ENCODE measurements at regions not wholly inside any gene's neighbourhood (a gene's known extent, or its start where the extent isn't known, plus 50 kb on each side); places are given as distances from the start of the nearest gene placed in this dataset.

DNA sequence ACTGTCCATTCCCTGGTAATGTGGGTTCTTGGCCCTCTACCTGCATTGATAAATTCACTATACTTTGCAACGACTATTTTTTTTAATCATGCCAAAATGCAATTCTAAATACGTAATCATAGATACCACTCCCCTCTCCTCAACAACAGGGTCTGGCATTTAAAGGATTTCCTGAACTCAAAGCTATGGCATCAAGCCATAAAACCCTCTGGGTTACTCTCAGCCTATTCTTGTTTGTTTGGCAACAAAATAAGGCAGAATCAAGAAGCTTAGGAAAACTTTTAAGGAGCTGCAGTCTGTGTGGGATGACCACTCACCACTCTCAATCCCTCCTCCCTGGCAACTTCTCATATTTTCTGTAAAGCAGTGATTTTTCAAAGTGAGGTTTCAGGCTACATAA, 669.9 kb upstream of the ID4 start:
- Histone ChIP-seq H3K4me3 (no peak overlapping the region), H3K79me2 (ENCODE audit: control insufficient read depth, insufficient read depth, low read length) (no peaks in the 10 kb centered on the region), H3K36me3 (ENCODE audit: control insufficient read depth in 2 of 2, insufficient read depth in 2 of 2, low read length in 1 of 2) (no peaks in the 10 kb centered on the region), H3K4me2 (ENCODE audit: control insufficient read depth, insufficient read depth) (no peak overlapping the region), H4K20me1 (ENCODE audit: control insufficient read depth, insufficient read depth) (no peaks in the 10 kb centered on the region), H3K27me3 (replicated peaks in 1 of 2; ENCODE audit: control insufficient read depth in 2 of 2, insufficient read depth in 2 of 2, low read length in 1 of 2) (no peaks in the 10 kb centered on the region), H3K27ac (ENCODE audit: control insufficient read depth, insufficient read depth) (no peak overlapping the region), H3K9ac (ENCODE audit: control insufficient read depth, insufficient read depth, low read length) (no peak overlapping the region), H2AFZ (ENCODE audit: control insufficient read depth, low read depth, low read length) (no peak overlapping the region), H3K4me1 (ENCODE audit: control insufficient read depth, insufficient read depth, low read length) (no peaks in the 10 kb centered on the region), H3K9me3 (replicated peaks; ENCODE audit: control insufficient read depth, insufficient read depth, low read length) (no peaks in the 10 kb centered on the region)
- ChIA-PET RAD21 (ENCODE audit: unreplicated experiment) (no interaction called here), POLR2A (no interaction called here), SMC1A (ENCODE audit: uncharacterized antibody, unreplicated experiment) (interaction anchor here (1.0 kb wide), 1 partner anchor 9 kb away, joined by 3 read pairs; no protein-coding TSS in a partner anchor), CTCF (interaction anchor here (0.6 kb wide), 1 partner anchor 17 kb away, joined by 4 read pairs; no protein-coding TSS in a partner anchor)
- no TSS peak for BruUV-seq (replicated peaks)
- in situ Hi-C loops (cut with MboI) (no loop called here), intact Hi-C loops (cut with micrococcal nuclease; ENCODE audit: unreplicated experiment) (no loop called here)
- no peak for FAIRE-seq
- TF ChIP-seq POLR2A (IDR thresholded peaks at IDR 0.05; ENCODE audit: low read depth, low read length), result no peak
- TF ChIP-seq TARDBP (IDR thresholded peaks at IDR 0.05; ENCODE audit: borderline replicate concordance), result no peak
- TF ChIP-seq FOXK2 (IDR thresholded peaks at IDR 0.05), result no peak
- no peak for TF ChIP-seq GATAD2B (conservative IDR thresholded peaks at IDR 0.05; ENCODE audit: low read depth)
- TF ChIP-seq, protein P1, sequence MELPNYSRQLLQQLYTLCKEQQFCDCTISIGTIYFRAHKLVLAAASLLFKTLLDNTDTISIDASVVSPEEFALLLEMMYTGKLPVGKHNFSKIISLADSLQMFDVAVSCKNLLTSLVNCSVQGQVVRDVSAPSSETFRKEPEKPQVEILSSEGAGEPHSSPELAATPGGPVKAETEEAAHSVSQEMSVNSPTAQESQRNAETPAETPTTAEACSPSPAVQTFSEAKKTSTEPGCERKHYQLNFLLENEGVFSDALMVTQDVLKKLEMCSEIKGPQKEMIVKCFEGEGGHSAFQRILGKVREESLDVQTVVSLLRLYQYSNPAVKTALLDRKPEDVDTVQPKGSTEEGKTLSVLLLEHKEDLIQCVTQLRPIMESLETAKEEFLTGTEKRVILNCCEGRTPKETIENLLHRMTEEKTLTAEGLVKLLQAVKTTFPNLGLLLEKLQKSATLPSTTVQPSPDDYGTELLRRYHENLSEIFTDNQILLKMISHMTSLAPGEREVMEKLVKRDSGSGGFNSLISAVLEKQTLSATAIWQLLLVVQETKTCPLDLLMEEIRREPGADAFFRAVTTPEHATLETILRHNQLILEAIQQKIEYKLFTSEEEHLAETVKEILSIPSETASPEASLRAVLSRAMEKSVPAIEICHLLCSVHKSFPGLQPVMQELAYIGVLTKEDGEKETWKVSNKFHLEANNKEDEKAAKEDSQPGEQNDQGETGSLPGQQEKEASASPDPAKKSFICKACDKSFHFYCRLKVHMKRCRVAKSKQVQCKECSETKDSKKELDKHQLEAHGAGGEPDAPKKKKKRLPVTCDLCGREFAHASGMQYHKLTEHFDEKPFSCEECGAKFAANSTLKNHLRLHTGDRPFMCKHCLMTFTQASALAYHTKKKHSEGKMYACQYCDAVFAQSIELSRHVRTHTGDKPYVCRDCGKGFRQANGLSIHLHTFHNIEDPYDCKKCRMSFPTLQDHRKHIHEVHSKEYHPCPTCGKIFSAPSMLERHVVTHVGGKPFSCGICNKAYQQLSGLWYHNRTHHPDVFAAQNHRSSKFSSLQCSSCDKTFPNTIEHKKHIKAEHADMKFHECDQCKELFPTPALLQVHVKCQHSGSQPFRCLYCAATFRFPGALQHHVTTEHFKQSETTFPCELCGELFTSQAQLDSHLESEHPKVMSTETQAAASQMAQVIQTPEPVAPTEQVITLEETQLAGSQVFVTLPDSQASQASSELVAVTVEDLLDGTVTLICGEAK (IDR thresholded peaks at IDR 0.05; ENCODE audit: borderline replicate concordance), result no peak
- TF ChIP-seq, protein P2, sequence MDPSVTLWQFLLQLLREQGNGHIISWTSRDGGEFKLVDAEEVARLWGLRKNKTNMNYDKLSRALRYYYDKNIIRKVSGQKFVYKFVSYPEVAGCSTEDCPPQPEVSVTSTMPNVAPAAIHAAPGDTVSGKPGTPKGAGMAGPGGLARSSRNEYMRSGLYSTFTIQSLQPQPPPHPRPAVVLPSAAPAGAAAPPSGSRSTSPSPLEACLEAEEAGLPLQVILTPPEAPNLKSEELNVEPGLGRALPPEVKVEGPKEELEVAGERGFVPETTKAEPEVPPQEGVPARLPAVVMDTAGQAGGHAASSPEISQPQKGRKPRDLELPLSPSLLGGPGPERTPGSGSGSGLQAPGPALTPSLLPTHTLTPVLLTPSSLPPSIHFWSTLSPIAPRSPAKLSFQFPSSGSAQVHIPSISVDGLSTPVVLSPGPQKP (IDR thresholded peaks at IDR 0.05; ENCODE audit: low read depth, low read length), result no peak
- no peak for TF ChIP-seq IRF3 (IDR thresholded peaks at IDR 0.05)
- TF ChIP-seq ZNF24 (IDR thresholded peaks at IDR 0.05), result no peak
- no peak for TF ChIP-seq JUND (IDR thresholded peaks at IDR 0.05; ENCODE audit: low read depth, low read length)
- TF ChIP-seq BACH1 (IDR thresholded peaks at IDR 0.05; ENCODE audit: borderline replicate concordance), result no peak
- WGBS (ENCODE audit: insufficient coverage, insufficient replicate concordance, low lambda C conversion rate, missing lambda C conversion rate), result 17% methylated on average over 2 of the region's 2 CpGs
- no peak for DNase-seq (ENCODE audit: low read depth, low spot score)
- no peak for ATAC-seq

Data from GM12878 (cell line).